GM12878 (cell line): ENCODE measurements at regions not wholly inside any gene's neighbourhood (a gene's known extent, or its start where the extent isn't known, plus 50 kb on each side); places are given as distances from the start of the nearest gene placed in this dataset.

Experiments
- ATAC-seq: fragments of 200-7000 bp; cut with Tn5 transposase; 3 replicates; pipeline ENCODE4 v1.9.1; 2020; ENCODE audit warnings: mild to moderate bottlenecking, moderate library complexity
- BruUV-seq: library from RNA; stranded (reverse); fragments of 400-500 nt; replicated peaks from 2 replicates; lab custom pipeline; 2021; lab: Mats Ljungman, UMichigan
- CTCF ChIA-PET: fragments of 300-600 bp; sonication (Branson Sonifier 250); formaldehyde crosslinking; extraction: SDS; loops from one replicate; lab custom pipeline; 2021; ENCODE audit warnings: inconsistent platforms; lab: Yijun Ruan, JAX
- POLR2A ChIA-PET: fragments of 350-600 bp; formaldehyde crosslinking; extraction: SDS; loops from one replicate; lab custom pipeline; 2021; ENCODE audit warnings: inconsistent platforms; lab: Charles Lee
- RAD21 ChIA-PET: fragments of 300-600 bp; sonication (Branson Sonifier 250); formaldehyde crosslinking; loops from one replicate; lab custom pipeline; 2023; ENCODE audit warnings: antibody characterized with exemption; ENCODE audit not compliant: unreplicated experiment; lab: Charles Lee
- SMC1A ChIA-PET: fragments of 300-600 bp; sonication (Branson Sonifier 250); formaldehyde crosslinking; loops from one replicate; lab custom pipeline; 2023; ENCODE audit not compliant: unreplicated experiment, uncharacterized antibody; lab: Charles Lee
- DNase-seq: peaks from one replicate; pipeline ENCODE4 v3.0.0-alpha.2; 2011; ENCODE audit warnings: low read depth, low spot score
- FAIRE-seq: peaks from 3 replicates; lab custom pipeline; 2011; peaks lifted over from hg19 to GRCh38; lab: Jason Lieb, UNC
- H2AFZ ChIP-seq: 2 replicates; pipeline ENCODE4 v1.6.0; 2011; ENCODE audit warnings: low read depth, low read length, control low read depth; ENCODE audit not compliant: control insufficient read depth
- H3K27ac ChIP-seq: 2 replicates; pipeline ENCODE4 v1.5.1; 2011; ENCODE audit warnings: control low read depth; ENCODE audit not compliant: control insufficient read depth, insufficient read depth
- H3K27me3 ChIP-seq, 2 experiments: replicated peaks in 1 of 2; 2 replicates each; pipeline versions ENCODE4 v1.6.0 to v1.6.1; 2011; ENCODE audit warnings: low read length in 1 of 2; ENCODE audit not compliant: control insufficient read depth in 2 of 2, insufficient read depth in 2 of 2
- H3K36me3 ChIP-seq, 2 experiments: 2 replicates each; pipeline ENCODE4 v1.5.1; 2011; ENCODE audit warnings: low read length in 1 of 2; ENCODE audit not compliant: control insufficient read depth in 2 of 2, insufficient read depth in 2 of 2
- H3K4me1 ChIP-seq: 2 replicates; pipeline ENCODE4 v1.6.1; 2011; ENCODE audit warnings: mild to moderate bottlenecking, low read length, moderate library complexity, mixed read lengths; ENCODE audit not compliant: control insufficient read depth, insufficient read depth
- H3K4me2 ChIP-seq: 2 replicates; pipeline ENCODE4 v1.6.0; 2011; ENCODE audit warnings: control low read depth; ENCODE audit not compliant: control insufficient read depth, insufficient read depth
- H3K4me3 ChIP-seq: fragments of 200-600 bp; sonication (generic); 2 replicates; pipeline ENCODE4 v1.5.1; 2016
- H3K79me2 ChIP-seq: 2 replicates; pipeline ENCODE4 v1.6.0; 2011; ENCODE audit warnings: low read length; ENCODE audit not compliant: control insufficient read depth, insufficient read depth
- H3K9ac ChIP-seq: 2 replicates; pipeline ENCODE4 v1.8.0; 2011; ENCODE audit warnings: low read length, control low read depth, mixed read lengths; ENCODE audit not compliant: control insufficient read depth, insufficient read depth
- H3K9me3 ChIP-seq: replicated peaks from 3 replicates; pipeline ENCODE4 v1.5.1; 2011; ENCODE audit warnings: mild to moderate bottlenecking, low read length; ENCODE audit not compliant: control insufficient read depth, insufficient read depth
- H4K20me1 ChIP-seq: 2 replicates; pipeline ENCODE4 v1.6.0; 2011; ENCODE audit not compliant: control insufficient read depth, insufficient read depth
- HDAC2 ChIP-seq: fragments of 200-600 bp; sonication (generic); IDR thresholded peaks from 2 replicates; pipeline ENCODE4 v1.6.1; 2017
- JUNB ChIP-seq: IDR thresholded peaks from 2 replicates; pipeline ENCODE4 v1.6.1; 2016; ENCODE audit warnings: antibody characterized with exemption, mild to moderate bottlenecking
- MTA2 ChIP-seq: fragments of 450-650 bp; IDR thresholded peaks from 2 replicates; pipeline ENCODE4 v1.6.1; 2016; ENCODE audit warnings: low read depth, mild to moderate bottlenecking, moderate library complexity
- SMARCA5 ChIP-seq: fragments of 450-650 bp; IDR thresholded peaks from 2 replicates; pipeline ENCODE4 v1.6.1; 2017; ENCODE audit warnings: mild to moderate bottlenecking
- ZNF217 ChIP-seq: fragments of 450-650 bp; IDR thresholded peaks from 2 replicates; pipeline ENCODE4 v1.6.1; 2017; ENCODE audit warnings: antibody characterized with exemption, mild to moderate bottlenecking
- ZSCAN29 ChIP-seq: fragments of 450-650 bp; IDR thresholded peaks from 2 replicates; pipeline ENCODE4 v1.6.1; 2017; ENCODE audit warnings: mild to moderate bottlenecking, moderate library complexity
- WGBS: methylation state at CpG from one replicate; pipeline ENCODE4 v1.1.6; 2016; ENCODE audit warnings: low lambda C conversion rate; ENCODE audit not compliant: insufficient replicate concordance, insufficient coverage; ENCODE audit errors: missing lambda C conversion rate; 5-methylcytosine and 5-hydroxymethylcytosine counted together
- in situ Hi-C: fragments of 300-500 bp; cut with MboI; formaldehyde crosslinking; loops from 9 replicates; pipeline ENCODE4 v1.14.3; 2018; ENCODE audit warnings: mixed read lengths
- intact Hi-C: fragments of 100-400 bp; cut with micrococcal nuclease; formaldehyde crosslinking; loops from one replicate; pipeline ENCODE4 v1.14.2; 2022; ENCODE audit not compliant: unreplicated experiment
- TF ChIP-seq, protein P1 (sequence below): fragments of 450-650 bp; formaldehyde crosslinking; IDR thresholded peaks from 2 replicates; pipeline ENCODE4 v1.4.0; 2020; ENCODE audit warnings: mild to moderate bottlenecking, moderate library complexity
- TF ChIP-seq, protein P2 (sequence below): IDR thresholded peaks from 2 replicates; pipeline ENCODE4 v1.6.1; 2011; ENCODE audit warnings: low read depth, mild to moderate bottlenecking, low read length, moderate library complexity, borderline replicate concordance; ENCODE audit errors: extremely low read depth
- TF ChIP-seq, protein P3 (sequence below): fragments of 450-650 bp; IDR thresholded peaks from 2 replicates; pipeline ENCODE4 v1.6.1; 2017; ENCODE audit warnings: mild to moderate bottlenecking, moderate library complexity
- TF ChIP-seq, protein P4 (sequence below): IDR thresholded peaks from 2 replicates; pipeline ENCODE4 v1.6.1; 2012; ENCODE audit warnings: improper control_type of control experiment, low read depth, low read length; ENCODE audit not compliant: insufficient replicate concordance

DNA sequence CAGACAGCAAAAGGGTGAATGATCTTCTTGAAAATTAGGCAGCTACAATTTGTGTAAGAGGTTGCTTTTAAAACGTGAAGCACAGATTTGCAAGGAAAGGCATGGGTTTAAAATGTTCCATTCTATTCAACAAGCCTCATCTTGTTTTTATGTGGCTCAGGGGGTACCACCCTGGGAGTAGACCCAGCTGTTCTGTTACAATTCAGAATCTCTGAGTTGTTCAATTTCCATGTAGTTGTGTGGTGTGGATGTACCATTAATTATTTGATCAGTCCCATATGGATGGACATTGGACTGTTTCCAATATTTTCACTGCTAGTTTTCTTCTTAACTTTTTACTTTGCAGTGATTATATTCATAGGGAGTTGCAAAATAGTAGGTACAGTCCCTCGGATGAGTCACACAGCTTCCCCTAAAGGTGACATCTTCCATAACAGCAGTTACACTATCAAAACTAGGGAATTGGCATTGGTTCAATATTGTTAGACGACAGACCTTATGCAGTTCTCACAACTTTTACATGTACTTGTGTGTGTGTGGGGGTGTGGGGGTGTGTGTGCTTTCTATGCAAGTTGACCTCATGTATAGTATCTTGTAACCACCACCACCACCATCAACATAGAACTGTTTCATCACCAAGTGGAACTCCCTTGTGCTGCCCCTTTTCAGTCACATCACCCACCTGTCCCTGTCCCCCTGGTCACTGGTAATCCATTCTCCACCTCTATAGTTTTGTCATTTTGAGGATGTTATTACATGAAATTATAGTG is 59.0 kb upstream of the CAPRIN2 start:
- ATAC-seq, result no peak
- Histone ChIP-seq H3K4me3 (no peak overlapping the region), H3K27me3 (peaks cover 0 to under 1% of the 10 kb centered on the region in 2 experiments; a peak in 1 of 4 replicates), H3K36me3 (no peaks in the 10 kb centered on the region), H3K27ac (no peak overlapping the region), H3K4me2 (no peak overlapping the region), H3K79me2 (no peaks in the 10 kb centered on the region), H4K20me1 (no peaks in the 10 kb centered on the region), H3K4me1 (no peaks in the 10 kb centered on the region), H3K9me3 (no peaks in the 10 kb centered on the region), H3K9ac (no peak overlapping the region), H2AFZ (no peak overlapping the region)
- no peak for FAIRE-seq
- CTCF ChIA-PET, result interaction anchor here (1.3 kb wide), 1 partner anchor 34 kb away, joined by 3 read pairs; no protein-coding TSS in a partner anchor
- POLR2A ChIA-PET, result no interaction called here
- in situ Hi-C loops (no loop called here), intact Hi-C loops (no loop called here)
- WGBS, result 17% methylated on average over 3 of the region's 3 CpGs
- SMC1A ChIA-PET, result no interaction called here
- BruUV-seq, result no TSS peak
- RAD21 ChIA-PET, result interaction anchor here (1.1 kb wide), 1 partner anchor 12 kb away, joined by 4 read pairs; no protein-coding TSS in a partner anchor
- DNase-seq, result no peak
- TF ChIP-seq, protein P1, sequence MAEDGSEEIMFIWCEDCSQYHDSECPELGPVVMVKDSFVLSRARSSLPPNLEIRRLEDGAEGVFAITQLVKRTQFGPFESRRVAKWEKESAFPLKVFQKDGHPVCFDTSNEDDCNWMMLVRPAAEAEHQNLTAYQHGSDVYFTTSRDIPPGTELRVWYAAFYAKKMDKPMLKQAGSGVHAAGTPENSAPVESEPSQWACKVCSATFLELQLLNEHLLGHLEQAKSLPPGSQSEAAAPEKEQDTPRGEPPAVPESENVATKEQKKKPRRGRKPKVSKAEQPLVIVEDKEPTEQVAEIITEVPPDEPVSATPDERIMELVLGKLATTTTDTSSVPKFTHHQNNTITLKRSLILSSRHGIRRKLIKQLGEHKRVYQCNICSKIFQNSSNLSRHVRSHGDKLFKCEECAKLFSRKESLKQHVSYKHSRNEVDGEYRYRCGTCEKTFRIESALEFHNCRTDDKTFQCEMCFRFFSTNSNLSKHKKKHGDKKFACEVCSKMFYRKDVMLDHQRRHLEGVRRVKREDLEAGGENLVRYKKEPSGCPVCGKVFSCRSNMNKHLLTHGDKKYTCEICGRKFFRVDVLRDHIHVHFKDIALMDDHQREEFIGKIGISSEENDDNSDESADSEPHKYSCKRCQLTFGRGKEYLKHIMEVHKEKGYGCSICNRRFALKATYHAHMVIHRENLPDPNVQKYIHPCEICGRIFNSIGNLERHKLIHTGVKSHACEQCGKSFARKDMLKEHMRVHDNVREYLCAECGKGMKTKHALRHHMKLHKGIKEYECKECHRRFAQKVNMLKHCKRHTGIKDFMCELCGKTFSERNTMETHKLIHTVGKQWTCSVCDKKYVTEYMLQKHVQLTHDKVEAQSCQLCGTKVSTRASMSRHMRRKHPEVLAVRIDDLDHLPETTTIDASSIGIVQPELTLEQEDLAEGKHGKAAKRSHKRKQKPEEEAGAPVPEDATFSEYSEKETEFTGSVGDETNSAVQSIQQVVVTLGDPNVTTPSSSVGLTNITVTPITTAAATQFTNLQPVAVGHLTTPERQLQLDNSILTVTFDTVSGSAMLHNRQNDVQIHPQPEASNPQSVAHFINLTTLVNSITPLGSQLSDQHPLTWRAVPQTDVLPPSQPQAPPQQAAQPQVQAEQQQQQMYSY (CRISPR knock-in tag), result no peak
- no peak for TF ChIP-seq JUNB
- TF ChIP-seq, protein P2, sequence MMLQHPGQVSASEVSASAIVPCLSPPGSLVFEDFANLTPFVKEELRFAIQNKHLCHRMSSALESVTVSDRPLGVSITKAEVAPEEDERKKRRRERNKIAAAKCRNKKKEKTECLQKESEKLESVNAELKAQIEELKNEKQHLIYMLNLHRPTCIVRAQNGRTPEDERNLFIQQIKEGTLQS, result no peak
- TF ChIP-seq ZNF217, result no peak
- no peak for TF ChIP-seq MTA2
- no peak for TF ChIP-seq SMARCA5
- TF ChIP-seq, protein P3, sequence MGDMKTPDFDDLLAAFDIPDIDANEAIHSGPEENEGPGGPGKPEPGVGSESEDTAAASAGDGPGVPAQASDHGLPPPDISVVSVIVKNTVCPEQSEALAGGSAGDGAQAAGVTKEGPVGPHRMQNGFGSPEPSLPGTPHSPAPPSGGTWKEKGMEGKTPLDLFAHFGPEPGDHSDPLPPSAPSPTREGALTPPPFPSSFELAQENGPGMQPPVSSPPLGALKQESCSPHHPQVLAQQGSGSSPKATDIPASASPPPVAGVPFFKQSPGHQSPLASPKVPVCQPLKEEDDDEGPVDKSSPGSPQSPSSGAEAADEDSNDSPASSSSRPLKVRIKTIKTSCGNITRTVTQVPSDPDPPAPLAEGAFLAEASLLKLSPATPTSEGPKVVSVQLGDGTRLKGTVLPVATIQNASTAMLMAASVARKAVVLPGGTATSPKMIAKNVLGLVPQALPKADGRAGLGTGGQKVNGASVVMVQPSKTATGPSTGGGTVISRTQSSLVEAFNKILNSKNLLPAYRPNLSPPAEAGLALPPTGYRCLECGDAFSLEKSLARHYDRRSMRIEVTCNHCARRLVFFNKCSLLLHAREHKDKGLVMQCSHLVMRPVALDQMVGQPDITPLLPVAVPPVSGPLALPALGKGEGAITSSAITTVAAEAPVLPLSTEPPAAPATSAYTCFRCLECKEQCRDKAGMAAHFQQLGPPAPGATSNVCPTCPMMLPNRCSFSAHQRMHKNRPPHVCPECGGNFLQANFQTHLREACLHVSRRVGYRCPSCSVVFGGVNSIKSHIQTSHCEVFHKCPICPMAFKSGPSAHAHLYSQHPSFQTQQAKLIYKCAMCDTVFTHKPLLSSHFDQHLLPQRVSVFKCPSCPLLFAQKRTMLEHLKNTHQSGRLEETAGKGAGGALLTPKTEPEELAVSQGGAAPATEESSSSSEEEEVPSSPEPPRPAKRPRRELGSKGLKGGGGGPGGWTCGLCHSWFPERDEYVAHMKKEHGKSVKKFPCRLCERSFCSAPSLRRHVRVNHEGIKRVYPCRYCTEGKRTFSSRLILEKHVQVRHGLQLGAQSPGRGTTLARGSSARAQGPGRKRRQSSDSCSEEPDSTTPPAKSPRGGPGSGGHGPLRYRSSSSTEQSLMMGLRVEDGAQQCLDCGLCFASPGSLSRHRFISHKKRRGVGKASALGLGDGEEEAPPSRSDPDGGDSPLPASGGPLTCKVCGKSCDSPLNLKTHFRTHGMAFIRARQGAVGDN, result no peak
- TF ChIP-seq HDAC2, result no peak
- TF ChIP-seq ZSCAN29, result no peak
- TF ChIP-seq, protein P4, sequence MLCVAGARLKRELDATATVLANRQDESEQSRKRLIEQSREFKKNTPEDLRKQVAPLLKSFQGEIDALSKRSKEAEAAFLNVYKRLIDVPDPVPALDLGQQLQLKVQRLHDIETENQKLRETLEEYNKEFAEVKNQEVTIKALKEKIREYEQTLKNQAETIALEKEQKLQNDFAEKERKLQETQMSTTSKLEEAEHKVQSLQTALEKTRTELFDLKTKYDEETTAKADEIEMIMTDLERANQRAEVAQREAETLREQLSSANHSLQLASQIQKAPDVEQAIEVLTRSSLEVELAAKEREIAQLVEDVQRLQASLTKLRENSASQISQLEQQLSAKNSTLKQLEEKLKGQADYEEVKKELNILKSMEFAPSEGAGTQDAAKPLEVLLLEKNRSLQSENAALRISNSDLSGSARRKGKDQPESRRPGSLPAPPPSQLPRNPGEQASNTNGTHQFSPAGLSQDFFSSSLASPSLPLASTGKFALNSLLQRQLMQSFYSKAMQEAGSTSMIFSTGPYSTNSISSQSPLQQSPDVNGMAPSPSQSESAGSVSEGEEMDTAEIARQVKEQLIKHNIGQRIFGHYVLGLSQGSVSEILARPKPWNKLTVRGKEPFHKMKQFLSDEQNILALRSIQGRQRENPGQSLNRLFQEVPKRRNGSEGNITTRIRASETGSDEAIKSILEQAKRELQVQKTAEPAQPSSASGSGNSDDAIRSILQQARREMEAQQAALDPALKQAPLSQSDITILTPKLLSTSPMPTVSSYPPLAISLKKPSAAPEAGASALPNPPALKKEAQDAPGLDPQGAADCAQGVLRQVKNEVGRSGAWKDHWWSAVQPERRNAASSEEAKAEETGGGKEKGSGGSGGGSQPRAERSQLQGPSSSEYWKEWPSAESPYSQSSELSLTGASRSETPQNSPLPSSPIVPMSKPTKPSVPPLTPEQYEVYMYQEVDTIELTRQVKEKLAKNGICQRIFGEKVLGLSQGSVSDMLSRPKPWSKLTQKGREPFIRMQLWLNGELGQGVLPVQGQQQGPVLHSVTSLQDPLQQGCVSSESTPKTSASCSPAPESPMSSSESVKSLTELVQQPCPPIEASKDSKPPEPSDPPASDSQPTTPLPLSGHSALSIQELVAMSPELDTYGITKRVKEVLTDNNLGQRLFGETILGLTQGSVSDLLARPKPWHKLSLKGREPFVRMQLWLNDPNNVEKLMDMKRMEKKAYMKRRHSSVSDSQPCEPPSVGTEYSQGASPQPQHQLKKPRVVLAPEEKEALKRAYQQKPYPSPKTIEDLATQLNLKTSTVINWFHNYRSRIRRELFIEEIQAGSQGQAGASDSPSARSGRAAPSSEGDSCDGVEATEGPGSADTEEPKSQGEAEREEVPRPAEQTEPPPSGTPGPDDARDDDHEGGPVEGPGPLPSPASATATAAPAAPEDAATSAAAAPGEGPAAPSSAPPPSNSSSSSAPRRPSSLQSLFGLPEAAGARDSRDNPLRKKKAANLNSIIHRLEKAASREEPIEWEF, result no peak
